GM20000 (cell line): ENCODE measurements at regions not wholly inside any gene's neighbourhood (a gene's known extent, or its start where the extent isn't known, plus 50 kb on each side); places are given as distances from the start of the nearest gene placed in this dataset.

ENCODE experiments used
- DNase-seq: peaks from one replicate; pipeline ENCODE4 v3.0.0; 2012; ENCODE audit warnings: low spot score
- TF ChIP-seq, protein P1 (sequence below): IDR thresholded peaks from 2 replicates; pipeline ENCODE4 v1.5.1; 2012; ENCODE audit warnings: mild to moderate bottlenecking, control low read depth; ENCODE audit errors: extremely low read depth, missing control alignments

DNA sequence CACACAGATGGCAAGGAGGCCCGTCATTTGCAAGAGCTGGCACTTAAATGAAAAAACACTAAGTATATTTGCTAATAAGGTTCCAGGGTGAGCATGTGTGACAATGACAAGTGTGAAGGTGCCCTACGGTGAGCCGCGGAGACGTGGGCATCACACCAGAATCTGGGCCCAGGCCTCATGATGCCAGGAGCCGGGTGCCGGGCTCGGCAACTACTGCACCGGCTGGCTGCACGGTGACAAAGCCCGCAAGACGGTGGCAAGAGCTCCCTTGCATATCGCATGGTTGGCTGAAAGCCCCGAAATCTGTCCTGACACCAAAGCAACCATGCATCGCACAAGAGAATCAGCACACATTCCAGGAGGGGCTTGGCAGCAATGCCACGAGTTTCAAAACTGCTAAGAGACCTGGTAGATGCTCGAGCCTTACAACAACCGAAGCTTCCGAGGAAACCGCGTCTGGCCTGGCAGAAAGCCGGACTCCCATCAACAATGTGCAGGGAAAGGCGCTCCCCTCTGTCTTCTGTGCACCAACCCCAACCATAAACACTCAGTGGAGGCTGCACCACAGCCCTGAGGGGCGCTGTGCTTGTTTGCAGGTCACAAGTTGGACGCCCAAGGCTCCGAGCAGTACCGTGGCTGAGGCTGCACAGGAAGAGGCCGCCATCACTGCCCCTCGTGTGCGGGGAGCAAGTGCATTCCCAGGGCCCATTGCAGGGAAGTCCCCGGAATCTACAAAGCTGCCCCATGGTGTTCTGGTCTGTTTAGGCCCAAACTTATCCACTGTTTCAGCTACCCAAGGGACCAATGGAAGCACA lies 339.7 kb downstream of the CTTN start:
- no peak for DNase-seq
- TF ChIP-seq, protein P1, sequence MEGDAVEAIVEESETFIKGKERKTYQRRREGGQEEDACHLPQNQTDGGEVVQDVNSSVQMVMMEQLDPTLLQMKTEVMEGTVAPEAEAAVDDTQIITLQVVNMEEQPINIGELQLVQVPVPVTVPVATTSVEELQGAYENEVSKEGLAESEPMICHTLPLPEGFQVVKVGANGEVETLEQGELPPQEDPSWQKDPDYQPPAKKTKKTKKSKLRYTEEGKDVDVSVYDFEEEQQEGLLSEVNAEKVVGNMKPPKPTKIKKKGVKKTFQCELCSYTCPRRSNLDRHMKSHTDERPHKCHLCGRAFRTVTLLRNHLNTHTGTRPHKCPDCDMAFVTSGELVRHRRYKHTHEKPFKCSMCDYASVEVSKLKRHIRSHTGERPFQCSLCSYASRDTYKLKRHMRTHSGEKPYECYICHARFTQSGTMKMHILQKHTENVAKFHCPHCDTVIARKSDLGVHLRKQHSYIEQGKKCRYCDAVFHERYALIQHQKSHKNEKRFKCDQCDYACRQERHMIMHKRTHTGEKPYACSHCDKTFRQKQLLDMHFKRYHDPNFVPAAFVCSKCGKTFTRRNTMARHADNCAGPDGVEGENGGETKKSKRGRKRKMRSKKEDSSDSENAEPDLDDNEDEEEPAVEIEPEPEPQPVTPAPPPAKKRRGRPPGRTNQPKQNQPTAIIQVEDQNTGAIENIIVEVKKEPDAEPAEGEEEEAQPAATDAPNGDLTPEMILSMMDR, result no peak

DNA sequence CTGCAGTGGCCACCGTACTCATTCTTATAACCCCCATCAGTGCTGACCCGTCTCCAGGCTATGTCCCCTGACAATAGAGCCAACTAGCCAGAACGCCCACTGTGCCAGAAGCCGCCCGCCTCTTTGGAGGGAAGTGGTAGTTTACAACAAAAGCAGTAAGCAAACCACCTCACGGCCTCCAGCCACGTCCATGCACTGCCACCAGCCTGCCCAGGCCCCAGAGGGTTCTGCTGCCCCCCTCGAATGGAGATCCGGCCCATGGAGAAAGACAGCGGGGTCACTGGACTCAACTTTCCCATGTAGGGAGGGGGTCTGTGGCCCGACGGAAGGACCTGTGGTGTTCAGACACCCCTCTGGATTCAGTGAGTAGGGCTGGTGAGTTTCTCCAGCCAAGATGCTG lies 340.3 kb downstream of the CTTN start:
- no peak for DNase-seq
- TF ChIP-seq, protein P1, result no peak

DNA sequence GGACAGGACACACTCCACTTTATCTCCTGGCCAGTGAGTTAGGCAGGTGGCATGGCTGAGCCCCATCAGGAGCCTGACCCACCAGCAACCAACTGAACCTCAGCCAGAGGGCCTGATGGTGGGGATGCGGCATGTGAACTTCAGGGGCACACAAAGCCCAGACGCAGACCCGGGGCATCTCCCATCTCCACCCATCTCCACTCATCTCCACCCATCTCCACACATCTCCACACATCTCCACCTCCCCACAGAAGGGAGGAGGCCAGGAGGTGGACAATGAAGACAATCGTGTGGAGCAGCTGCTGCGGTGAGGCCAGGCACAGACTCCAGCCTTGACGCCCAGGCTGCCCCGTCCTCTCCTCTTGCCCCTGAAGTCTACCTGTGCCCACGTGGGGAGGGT lies 340.8 kb downstream of the CTTN start:
- TF ChIP-seq, protein P1, result no peak
- DNase-seq, result no peak

DNA sequence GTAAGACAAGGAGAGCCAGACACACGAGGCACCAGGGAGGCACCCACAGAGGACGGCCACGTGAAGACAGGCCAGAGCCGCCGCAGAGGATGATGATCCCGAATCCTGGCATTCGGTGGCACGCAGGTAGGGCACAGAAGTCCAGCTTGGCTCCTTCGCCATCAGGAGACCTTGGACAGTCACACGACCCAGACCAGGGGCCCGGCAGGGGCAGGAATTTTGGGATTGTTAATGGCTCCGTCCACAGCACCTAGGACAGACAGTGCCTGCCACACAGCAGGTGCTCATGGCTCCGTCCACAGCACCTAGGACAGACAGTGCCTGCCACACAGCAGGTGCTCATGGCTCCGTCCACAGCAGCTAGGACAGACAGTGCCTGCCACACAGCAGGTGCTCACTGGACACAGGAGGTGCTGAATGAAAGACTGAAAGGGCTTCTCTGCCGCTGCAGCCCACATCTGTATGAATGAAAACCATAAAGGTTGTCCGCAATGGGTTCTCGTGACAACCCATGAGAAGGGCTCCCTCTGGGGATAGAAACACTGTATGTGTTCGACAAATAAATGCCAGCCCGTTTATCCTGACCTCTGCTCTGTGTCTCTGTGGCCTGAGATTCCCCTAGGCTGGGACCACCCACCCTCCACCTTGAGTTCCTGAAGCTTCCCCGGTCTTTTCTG lies 341.6 kb downstream of the CTTN start:
- DNase-seq, result no peak
- TF ChIP-seq, protein P1, result no peak

DNA sequence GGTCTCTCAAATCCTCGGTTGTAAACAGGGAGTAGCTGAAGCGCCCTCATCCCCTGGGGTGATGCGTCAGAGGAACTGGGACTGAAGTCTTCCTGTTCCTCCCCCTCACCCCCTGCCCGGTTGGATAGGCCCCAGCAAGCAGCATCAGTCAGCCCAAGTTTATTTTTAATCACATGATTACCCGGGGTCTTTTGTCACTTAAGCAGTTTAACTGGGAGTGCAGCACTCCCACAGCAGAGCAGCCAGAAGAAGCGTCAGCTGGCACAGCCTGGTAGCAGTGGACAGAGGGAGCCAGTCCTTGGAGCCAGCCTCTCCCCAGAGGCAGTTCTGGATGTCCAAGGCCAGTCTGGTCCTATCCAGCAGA lies 342.1 kb downstream of the CTTN start:
- no peak for DNase-seq
- TF ChIP-seq, protein P1, result no peak

DNA sequence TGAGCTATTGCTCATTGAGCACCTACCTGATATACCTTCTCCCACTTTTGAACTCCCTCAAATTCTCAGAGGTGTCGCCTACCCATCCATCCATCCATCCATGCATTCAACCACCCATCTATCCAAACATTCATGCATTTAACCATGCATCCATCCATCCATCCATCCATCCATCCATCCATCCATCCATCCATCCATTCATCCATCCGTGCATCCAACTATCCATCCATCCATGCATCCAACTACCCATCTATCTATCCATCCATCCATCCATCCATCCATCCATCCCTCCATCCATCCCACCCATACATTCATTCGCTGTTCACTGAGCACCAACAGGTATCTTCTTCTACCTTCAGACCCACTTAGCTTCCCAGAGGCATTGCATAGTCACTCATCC lies 342.8 kb downstream of the CTTN start:
- TF ChIP-seq, protein P1, result no peak
- no peak for DNase-seq

DNA sequence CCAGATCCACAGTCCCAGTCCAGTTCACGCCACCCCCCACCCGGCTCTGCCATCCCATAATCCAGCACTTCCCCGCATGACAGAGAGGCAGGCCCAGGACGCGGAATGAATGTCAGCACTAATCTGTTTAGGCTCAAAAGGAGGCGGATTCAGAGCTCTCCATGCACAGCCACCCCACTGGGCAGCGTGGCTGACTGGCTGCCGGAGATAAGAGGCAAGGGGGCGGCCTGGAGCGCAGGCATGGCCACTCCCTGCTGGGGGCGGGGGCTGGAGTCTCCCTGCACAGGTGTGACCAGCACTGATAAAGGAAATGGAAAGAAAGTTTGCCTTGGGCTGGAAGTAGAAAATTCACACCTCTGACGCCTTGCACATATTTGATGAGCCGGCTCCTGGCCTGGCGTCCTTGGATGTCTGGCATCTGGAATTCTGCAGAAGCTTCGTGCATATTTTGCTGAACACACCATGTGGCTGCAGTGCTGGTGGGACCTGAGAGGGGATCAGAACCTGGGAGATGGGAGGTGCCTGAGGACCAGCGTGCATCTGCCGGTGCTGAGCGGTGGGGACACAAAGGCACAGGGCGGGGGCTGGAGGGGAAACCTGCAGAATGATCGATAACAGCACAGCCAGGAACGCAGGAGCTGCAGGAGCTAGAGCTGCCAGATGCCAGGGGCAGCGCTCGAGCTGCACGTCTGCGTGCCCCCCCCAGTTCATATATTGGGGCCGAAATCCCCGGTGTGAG lies 344.4 kb downstream of the CTTN start:
- DNase-seq, result no peak
- TF ChIP-seq, protein P1, result no peak
